H1 (cell line): ENCODE measurements at regions not wholly inside any gene's neighbourhood (a gene's known extent, or its start where the extent isn't known, plus 50 kb on each side); places are given as distances from the start of the nearest gene placed in this dataset.

ENCODE experiments used
- CTCF ChIA-PET: fragments of 300-600 bp; sonication (Branson Sonifier 250); formaldehyde crosslinking; loops from one replicate; lab custom pipeline; 2021; ENCODE audit not compliant: partially characterized antibody; lab: Charles Lee
- POLR2A ChIA-PET: fragments of 300-600 bp; sonication (Branson Sonifier 250); formaldehyde crosslinking; loops from one replicate; lab custom pipeline; 2021; ENCODE audit warnings: inconsistent platforms; ENCODE audit not compliant: partially characterized antibody; lab: Charles Lee
- DNase-seq, 2 experiments: peaks; one replicate each; pipeline versions ENCODE4 v3.0.0 to v3.0.0-alpha.2; 2010 to 2022; ENCODE audit warnings: low spot score in 2 of 2, low read depth in 1 of 2, mixed read lengths in 1 of 2
- FAIRE-seq: peaks from 2 replicates; lab custom pipeline; 2011; peaks lifted over from hg19 to GRCh38; lab: Jason Lieb, UNC
- H2AFZ ChIP-seq: 2 replicates; pipeline ENCODE4 v1.8.1; 2012; ENCODE audit warnings: low read length, inconsistent platforms
- H2AK5ac ChIP-seq: 2 replicates; pipeline ENCODE4 v1.6.1; 2013; ENCODE audit warnings: low read depth, low read length
- H2BK120ac ChIP-seq: replicated peaks from 2 replicates; pipeline ENCODE3; 2013; ENCODE audit warnings: low read depth, low read length, inconsistent platforms
- H2BK12ac ChIP-seq: 2 replicates; pipeline ENCODE4 v1.6.1; 2013; ENCODE audit warnings: low read depth, low read length
- H2BK15ac ChIP-seq: 2 replicates; pipeline ENCODE4 v1.6.1; 2013; ENCODE audit warnings: low read length
- H2BK20ac ChIP-seq: 2 replicates; pipeline ENCODE4 v1.6.1; 2013; ENCODE audit warnings: low read length
- H2BK5ac ChIP-seq: 2 replicates; pipeline ENCODE4 v1.6.1; 2013; ENCODE audit warnings: low read depth, low read length
- H3K14ac ChIP-seq: 2 replicates; pipeline ENCODE4 v1.6.1; 2013; ENCODE audit warnings: inconsistent platforms; ENCODE audit not compliant: insufficient read length
- H3K18ac ChIP-seq: 2 replicates; pipeline ENCODE4 v1.6.1; 2013; ENCODE audit warnings: low read length; ENCODE audit errors: extremely low read depth
- H3K23ac ChIP-seq: 2 replicates; pipeline ENCODE4 v1.6.1; 2013; ENCODE audit warnings: inconsistent platforms; ENCODE audit not compliant: insufficient read length
- H3K23me2 ChIP-seq: 2 replicates; pipeline ENCODE4 v1.6.1; 2013; ENCODE audit warnings: low read depth, low read length
- H3K27ac ChIP-seq: 2 replicates; pipeline ENCODE4 v1.6.1; 2011; ENCODE audit warnings: low read depth, low read length, inconsistent platforms
- H3K27me3 ChIP-seq, 4 experiments: replicated peaks in 1 of 4; 1 replicate in 1 of 4; 2 replicates in 3 of 4; pipeline versions ENCODE4 v1.6.1 to v1.8.1; 2011 to 2013; ENCODE audit warnings: low read length in 3 of 4, mild to moderate bottlenecking in 3 of 4, inconsistent platforms in 2 of 4, mixed read lengths in 2 of 4, moderate library complexity in 1 of 4; ENCODE audit not compliant: control insufficient read depth in 3 of 4, insufficient read depth in 3 of 4; ENCODE audit errors: extremely low read depth in 1 of 4
- H3K36me3 ChIP-seq, 4 experiments: 2 replicates each; pipeline versions ENCODE4 v1.6.1 to v1.8.1; 2011 to 2013; ENCODE audit warnings: mild to moderate bottlenecking in 4 of 4, low read length in 3 of 4, moderate library complexity in 2 of 4, control low read depth in 1 of 4, inconsistent platforms in 1 of 4; ENCODE audit not compliant: insufficient read depth in 4 of 4, control insufficient read depth in 2 of 4
- H3K4ac ChIP-seq: replicated peaks from 2 replicates; pipeline ENCODE3; 2013; ENCODE audit warnings: low read length, low read depth, mixed read lengths, inconsistent platforms; ENCODE audit not compliant: insufficient read length
- H3K4me1 ChIP-seq, 4 experiments: replicated peaks in 1 of 4; 1 replicate in 1 of 4; 2 replicates in 3 of 4; pipeline versions ENCODE4 v1.6.1 to v1.8.1; 2011 to 2013; ENCODE audit warnings: low read length in 3 of 4, inconsistent platforms in 2 of 4, mixed read lengths in 1 of 4; ENCODE audit not compliant: insufficient read depth in 4 of 4, control insufficient read depth in 3 of 4
- H3K4me2 ChIP-seq, 2 experiments: 2 replicates each; pipeline versions ENCODE4 v1.6.1 to v1.8.1; 2011 to 2013; ENCODE audit warnings: low read depth in 2 of 2, low read length in 2 of 2, control low read depth in 1 of 2, inconsistent platforms in 1 of 2, mild to moderate bottlenecking in 1 of 2; ENCODE audit not compliant: insufficient read depth in 1 of 2
- H3K4me3 ChIP-seq, 4 experiments: fragments of 200-600, 300-600 bp in 1 of 4; sonication (generic), shearing (Covaris generic), sonication (Bioruptor Twin) in 1 of 4; 2 replicates each; pipeline versions ENCODE4 v1.5.1 to v1.8.1; 2011 to 2016; ENCODE audit warnings: low read length in 4 of 4, low read depth in 3 of 4, control low read depth in 2 of 4, inconsistent platforms in 2 of 4, mild to moderate bottlenecking in 2 of 4, mixed read lengths in 1 of 4, moderate library complexity in 1 of 4; ENCODE audit not compliant: insufficient read depth in 2 of 4; ENCODE audit errors: extremely low read depth in 1 of 4
- H3K56ac ChIP-seq: replicated peaks from 2 replicates; pipeline ENCODE3; 2013; ENCODE audit warnings: low read depth, mild to moderate bottlenecking, mixed read lengths, low read length, inconsistent platforms; ENCODE audit not compliant: insufficient read length
- H3K79me1 ChIP-seq: 2 replicates; pipeline ENCODE4 v1.6.1; 2013; ENCODE audit warnings: low read depth, low read length, control low read depth
- H3K79me2 ChIP-seq, 2 experiments: 2 replicates each; pipeline versions ENCODE4 v1.6.1 to v1.8.1; 2012 to 2013; ENCODE audit warnings: low read length in 2 of 2, mild to moderate bottlenecking in 2 of 2, inconsistent platforms in 1 of 2; ENCODE audit not compliant: insufficient read depth in 2 of 2, control insufficient read depth in 1 of 2
- H3K9ac ChIP-seq, 4 experiments: replicated peaks in 1 of 4; 1 replicate in 1 of 4; 2 replicates in 3 of 4; pipeline versions ENCODE4 v1.6.1 to v1.8.1; 2011 to 2013; ENCODE audit warnings: low read depth in 3 of 4, low read length in 3 of 4, control low read depth in 2 of 4, mild to moderate bottlenecking in 2 of 4, moderate library complexity in 2 of 4, inconsistent platforms in 1 of 4; ENCODE audit errors: extremely low read depth in 1 of 4
- H3K9me3 ChIP-seq, 2 experiments: 2 replicates each; pipeline versions ENCODE4 v1.6.1 to v1.8.1; 2012 to 2013; ENCODE audit warnings: mild to moderate bottlenecking in 2 of 2, moderate library complexity in 2 of 2, control low read depth in 1 of 2, inconsistent platforms in 1 of 2, low read depth in 1 of 2, low read length in 1 of 2, mixed read lengths in 1 of 2; ENCODE audit not compliant: insufficient read depth in 2 of 2
- H4K20me1 ChIP-seq, 2 experiments: replicated peaks in 1 of 2; 2 replicates each; pipeline versions ENCODE3 to v1.8.1; 2011 to 2013; ENCODE audit warnings: inconsistent platforms in 2 of 2, low read length in 2 of 2, mild to moderate bottlenecking in 1 of 2; ENCODE audit not compliant: insufficient read depth in 2 of 2, control insufficient read depth in 1 of 2
- H4K5ac ChIP-seq: 2 replicates; pipeline ENCODE4 v1.6.1; 2013; ENCODE audit warnings: low read length, low read depth, mixed read lengths, inconsistent platforms; ENCODE audit not compliant: insufficient read length
- H4K8ac ChIP-seq: 2 replicates; pipeline ENCODE4 v1.8.0; 2013; ENCODE audit warnings: mild to moderate bottlenecking, moderate library complexity, low read length, inconsistent platforms; ENCODE audit not compliant: insufficient read depth; ENCODE audit errors: extremely low read depth
- H4K91ac ChIP-seq: replicated peaks from 2 replicates; pipeline ENCODE3; 2013; ENCODE audit warnings: low read length, mixed read lengths, inconsistent platforms; ENCODE audit not compliant: insufficient read length
- BCL11A ChIP-seq, 2 experiments: IDR thresholded peaks; one replicate each; pipeline ENCODE4 v1.6.1; 2011; ENCODE audit warnings: low read depth in 2 of 2, low read length in 2 of 2, mild to moderate bottlenecking in 2 of 2
- CTBP2 ChIP-seq: IDR thresholded peaks from 2 replicates; pipeline ENCODE4 v1.7.0; 2011; ENCODE audit warnings: borderline replicate concordance, mild to moderate bottlenecking, moderate library complexity, mixed read lengths, low read length; ENCODE audit not compliant: insufficient read depth, insufficient read length
- MAX ChIP-seq: IDR thresholded peaks from 2 replicates; pipeline ENCODE4 v1.6.1; 2012; ENCODE audit warnings: inconsistent platforms
- POU5F1 ChIP-seq: IDR thresholded peaks from 2 replicates; pipeline ENCODE4 v1.6.1; 2011; ENCODE audit warnings: low read depth, mild to moderate bottlenecking, low read length, moderate library complexity
- RAD21 ChIP-seq, 2 experiments: IDR thresholded peaks in 1 of 2; conservative IDR thresholded peaks in 1 of 2; 2 replicates each; pipeline ENCODE4 v1.6.1; 2011; ENCODE audit warnings: low read depth in 2 of 2, low read length in 2 of 2, improper control_type of control experiment in 1 of 2, inconsistent platforms in 1 of 2, mild to moderate bottlenecking in 1 of 2, moderate library complexity in 1 of 2
- RNF2 ChIP-seq: fragments of 200-900, 300-1000 bp; sonication (generic); IDR thresholded peaks from 2 replicates; pipeline ENCODE4 v1.7.1; 2016; ENCODE audit warnings: borderline replicate concordance, low read depth, mild to moderate bottlenecking, antibody characterized with exemption, low read length; ENCODE audit not compliant: poor library complexity, severe bottlenecking; ENCODE audit errors: missing control alignments
- SP1 ChIP-seq: IDR thresholded peaks from 2 replicates; pipeline ENCODE4 v1.6.1; 2011; ENCODE audit warnings: low read depth, low read length
- TAF7 ChIP-seq: optimal IDR thresholded peaks from 2 replicates; pipeline ENCODE3; 2011; ENCODE audit warnings: low read depth, mild to moderate bottlenecking, inconsistent platforms, low read length, moderate library complexity, borderline replicate concordance
- TCF12 ChIP-seq: IDR thresholded peaks from 2 replicates; pipeline ENCODE4 v1.6.1; 2011; ENCODE audit warnings: low read depth, mild to moderate bottlenecking, low read length
- WGBS, 2 experiments: shearing (Covaris generic) in 1 of 2; methylation state at CpG; one replicate each; pipeline versions ENCODE4 v1.1.6 to v1.1.7; 2013 to 2015; ENCODE audit warnings: low lambda C conversion rate in 2 of 2, mixed read lengths in 2 of 2, inconsistent platforms in 1 of 2, low coverage in 1 of 2, missing lambda C conversion rate in 1 of 2; ENCODE audit not compliant: insufficient replicate concordance in 2 of 2, insufficient coverage in 1 of 2, insufficient read length in 1 of 2; ENCODE audit errors: extremely low coverage in 1 of 2, missing lambda C conversion rate in 1 of 2; 5-methylcytosine and 5-hydroxymethylcytosine counted together

- Histone ChIP-seq H2BK12ac (0 out of 2 replicates have a peak overlapping the region, but pooled peaks have one; percentile 64), H4K20me1 (no peaks in the 10 kb centered on the region), H2BK15ac (no peak overlapping the region), H4K8ac (no peak overlapping the region), H3K4me2 (no peak overlapping the region), H3K14ac (no peak overlapping the region), H2AK5ac (no peak overlapping the region), H3K56ac (no peak overlapping the region), H3K36me3 (no peaks in the 10 kb centered on the region), H3K9me3 (no peaks in the 10 kb centered on the region), H3K27me3 (no peaks in the 10 kb centered on the region), H3K79me2 (no peaks in the 10 kb centered on the region), H3K4me1 (peaks cover 0 to 7% (median under 1%) of the 10 kb centered on the region in 4 experiments; a peak in 2 of 7 replicates), H2AFZ (peak overlapping the region; percentile 49; the same call in 1 of the 2 replicates), H2BK20ac (no peak overlapping the region; the same call in 1 of the 2 replicates), H3K4me3 (no peak overlapping the region), H3K18ac (no peak overlapping the region), H3K79me1 (no peaks in the 10 kb centered on the region), H3K27ac (peak overlapping the region; percentile 22; the same call in 1 of the 2 replicates), H4K91ac (peak overlapping the region; percentile 53), H2BK120ac (peak overlapping the region; percentile 72), H3K23me2 (no peaks in the 10 kb centered on the region), H3K23ac (no peak overlapping the region), H2BK5ac (no peak overlapping the region), H4K5ac (no peak overlapping the region), H3K4ac (no peak overlapping the region), H3K9ac (no peak overlapping the region)
- 92% methylated on average over 3 of the region's 3 CpGs; no CpG with 5 or more reads in 1 of the 2 experiments for WGBS, 2 experiments
- ChIA-PET CTCF (interaction anchor here (0.5 to 1.4 kb wide), 3 partner anchors 17 to 468 kb away, joined by 3 to 4 read pairs (median 3); no protein-coding TSS in a partner anchor), POLR2A (no interaction called here)
- TF ChIP-seq TCF12, result no peak
- TF ChIP-seq RAD21 (IDR thresholded peaks at IDR 0.05 in 1 of 2, conservative IDR thresholded peaks at IDR 0.05 in 1 of 2; ENCODE audit: low read depth in 2 of 2, low read length in 2 of 2), result no peak
- no peak for TF ChIP-seq CTBP2
- no peak for TF ChIP-seq MAX
- TF ChIP-seq POU5F1, result no peak
- no peak for TF ChIP-seq SP1
- TF ChIP-seq BCL11A (IDR thresholded peaks at IDR 0.05; ENCODE audit: low read depth in 2 of 2, low read length in 2 of 2), result no peak
- no peak for TF ChIP-seq TAF7
- no peak for TF ChIP-seq RNF2
- no peak for FAIRE-seq
- DNase-seq, result no peak
These were observed 60.3 kb upstream of the TBPL2 start for GRCh38 chr14:55500708-55501107.
